ENCODE measurements at regions not wholly inside any gene's neighbourhood (a gene's known extent, or its start where the extent isn't known, plus 50 kb on each side); places are given as distances from the start of the nearest gene placed in this dataset.

- TF ChIP-seq POLR2A (IDR thresholded peaks at IDR 0.05) (no peak), CTCF (IDR thresholded peaks at IDR 0.05) (no peak)
- Histone ChIP-seq H3K9me3 (no peaks in the 10 kb centered on the region), H3K27me3 (no peaks in the 10 kb centered on the region), H3K36me3 (replicated peaks in 1 of 2; ENCODE audit: insufficient read depth in 1 of 2, low read depth in 2 of 2) (no peaks in the 10 kb centered on the region), H3K4me1 (peaks cover 14% of the 10 kb centered on the region), H3K27ac (no peak overlapping the region), H3K4me3 (no peak overlapping the region)
- WGBS, 2 donors: 96 to 100% methylated on average over 1 of the region's 1 CpG
- DNase-seq: no peak
- intact Hi-C loops (cut with DNase I): no loop called here
- ATAC-seq: no peak
These were observed 488.7 kb upstream of the MEF2C start for GRCh38 chr5:89371646-89372045.

GRCh38 chr5:89359046-89359445, 476.1 kb upstream of the MEF2C start:
- no peaks in the 10 kb centered on the region for H3K4me1 ChIP-seq
- TF ChIP-seq CTCF (IDR thresholded peaks at IDR 0.05) (no peak), POLR2A (IDR thresholded peaks at IDR 0.05) (no peak)
- no peaks in the 10 kb centered on the region for H3K36me3 ChIP-seq (replicated peaks in 1 of 2; ENCODE audit: insufficient read depth in 1 of 2, low read depth in 2 of 2)
- intact Hi-C loops (cut with DNase I): no loop called here
- no peak for DNase-seq
- WGBS, 2 donors: 63 to 72% methylated on average over 3 of the region's 3 CpGs
- H3K27ac ChIP-seq: no peak overlapping the region
- no peaks in the 10 kb centered on the region for H3K27me3 ChIP-seq
- no peak overlapping the region for H3K4me3 ChIP-seq
- H3K9me3 ChIP-seq: no peaks in the 10 kb centered on the region
- ATAC-seq: no peak

GRCh38 chr5:89353837-89354551, 471.0 kb upstream of the MEF2C start:
- H3K27me3 ChIP-seq: no peaks in the 10 kb centered on the region
- TF ChIP-seq CTCF (IDR thresholded peaks at IDR 0.05) (no peak), POLR2A (IDR thresholded peaks at IDR 0.05) (no peak)
- no peaks in the 10 kb centered on the region for H3K4me1 ChIP-seq
- no peaks in the 10 kb centered on the region for H3K36me3 ChIP-seq (replicated peaks in 1 of 2; ENCODE audit: insufficient read depth in 1 of 2, low read depth in 2 of 2)
- H3K9me3 ChIP-seq: no peaks in the 10 kb centered on the region
- no peak overlapping the region for H3K27ac ChIP-seq
- DNase-seq: no peak
- no peak overlapping the region for H3K4me3 ChIP-seq
- no peak for ATAC-seq
- 58 to 77% methylated on average over 1 of the region's 1 CpG for WGBS, 2 donors
- intact Hi-C loops (cut with DNase I): no loop called here

- TF ChIP-seq CTCF (IDR thresholded peaks at IDR 0.05) (no peak), POLR2A (IDR thresholded peaks at IDR 0.05) (no peak)
- H3K4me3 ChIP-seq: no peak overlapping the region
These were observed 469.0 kb upstream of the MEF2C start for GRCh38 chr5:89351975-89352374.

GRCh38 chr5:89351222-89351621, 468.2 kb upstream of the MEF2C start:
- Histone ChIP-seq H3K4me1 (no peaks in the 10 kb centered on the region), H3K27me3 (no peaks in the 10 kb centered on the region), H3K27ac (no peak overlapping the region), H3K9me3 (no peaks in the 10 kb centered on the region), H3K4me3 (no peak overlapping the region), H3K36me3 (replicated peaks in 1 of 2; ENCODE audit: insufficient read depth in 1 of 2, low read depth in 2 of 2) (no peaks in the 10 kb centered on the region)
- no peak for TF ChIP-seq POLR2A (IDR thresholded peaks at IDR 0.05)
- TF ChIP-seq CTCF (IDR thresholded peaks at IDR 0.05): no peak
- intact Hi-C loops (cut with DNase I): no loop called here
- no peak for ATAC-seq
- 79 to 81% methylated on average over 4 of the region's 4 CpGs for WGBS, 2 donors
- DNase-seq: no peak

More at GRCh38 chr5:89351975-89352374, 469.0 kb upstream of the MEF2C start:
- Histone ChIP-seq H3K36me3 (replicated peaks in 1 of 2; ENCODE audit: insufficient read depth in 1 of 2, low read depth in 2 of 2) (no peaks in the 10 kb centered on the region), H3K27me3 (no peaks in the 10 kb centered on the region), H3K27ac (no peak overlapping the region), H3K4me1 (no peaks in the 10 kb centered on the region), H3K9me3 (no peaks in the 10 kb centered on the region)
- DNase-seq (no peak), ATAC-seq (no peak)
- intact Hi-C loops (cut with DNase I): no loop called here
